GM23248 (cell line): ENCODE measurements at regions not wholly inside any gene's neighbourhood (a gene's known extent, or its start where the extent isn't known, plus 50 kb on each side); places are given as distances from the start of the nearest gene placed in this dataset.

Experiments used
- EZH2 ChIP-seq: fragments of 200-600 bp; sonication (generic); IDR thresholded peaks from 2 replicates; pipeline ENCODE4 v1.6.1; 2018; ENCODE audit warnings: antibody characterized with exemption, mild to moderate bottlenecking; ENCODE audit not compliant: insufficient read depth, poor library complexity, severe bottlenecking
- EZH2phosphoT487 ChIP-seq: fragments of 200-600 bp; sonication (generic); IDR thresholded peaks from 2 replicates; pipeline ENCODE4 v1.6.1; 2018; ENCODE audit warnings: antibody characterized with exemption, moderate library complexity, mild to moderate bottlenecking, low read depth; ENCODE audit not compliant: insufficient read depth

DNA sequence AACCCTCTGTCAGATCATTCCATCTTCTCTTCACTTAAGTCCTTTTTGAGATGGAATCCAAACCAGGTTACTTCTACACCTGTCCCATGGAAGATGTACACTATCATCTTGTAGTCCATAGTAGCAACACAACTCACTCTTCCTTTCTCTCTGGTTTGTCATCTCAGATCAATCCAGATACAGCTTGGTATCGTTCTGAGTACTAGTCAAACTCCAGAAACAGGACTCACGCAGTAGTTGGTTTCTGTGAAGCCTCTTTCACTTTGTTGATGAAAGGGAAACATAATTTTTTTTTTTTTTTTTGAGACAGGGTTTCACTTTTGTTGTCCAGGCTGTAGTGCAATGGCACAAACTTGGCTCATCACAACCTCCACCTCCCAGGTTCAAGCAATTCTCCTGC, 484.0 kb downstream of the PRDM9 start:
- TF ChIP-seq EZH2phosphoT487, result no peak
- no peak for TF ChIP-seq EZH2
